ENCODE measurements at regions not wholly inside any gene's neighbourhood (a gene's known extent, or its start where the extent isn't known, plus 50 kb on each side); places are given as distances from the start of the nearest gene placed in this dataset.

GRCh38 chr15:36315649-36316048 lies 263.8 kb upstream of the CDIN1 start:
- no peak for TF ChIP-seq EZH2 (IDR thresholded peaks at IDR 0.05; ENCODE audit: borderline replicate concordance, low read depth, low read length, severe bottlenecking)
- TF ChIP-seq, protein P1, sequence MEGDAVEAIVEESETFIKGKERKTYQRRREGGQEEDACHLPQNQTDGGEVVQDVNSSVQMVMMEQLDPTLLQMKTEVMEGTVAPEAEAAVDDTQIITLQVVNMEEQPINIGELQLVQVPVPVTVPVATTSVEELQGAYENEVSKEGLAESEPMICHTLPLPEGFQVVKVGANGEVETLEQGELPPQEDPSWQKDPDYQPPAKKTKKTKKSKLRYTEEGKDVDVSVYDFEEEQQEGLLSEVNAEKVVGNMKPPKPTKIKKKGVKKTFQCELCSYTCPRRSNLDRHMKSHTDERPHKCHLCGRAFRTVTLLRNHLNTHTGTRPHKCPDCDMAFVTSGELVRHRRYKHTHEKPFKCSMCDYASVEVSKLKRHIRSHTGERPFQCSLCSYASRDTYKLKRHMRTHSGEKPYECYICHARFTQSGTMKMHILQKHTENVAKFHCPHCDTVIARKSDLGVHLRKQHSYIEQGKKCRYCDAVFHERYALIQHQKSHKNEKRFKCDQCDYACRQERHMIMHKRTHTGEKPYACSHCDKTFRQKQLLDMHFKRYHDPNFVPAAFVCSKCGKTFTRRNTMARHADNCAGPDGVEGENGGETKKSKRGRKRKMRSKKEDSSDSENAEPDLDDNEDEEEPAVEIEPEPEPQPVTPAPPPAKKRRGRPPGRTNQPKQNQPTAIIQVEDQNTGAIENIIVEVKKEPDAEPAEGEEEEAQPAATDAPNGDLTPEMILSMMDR (IDR thresholded peaks at IDR 0.05; ENCODE audit: borderline replicate concordance, extremely low read depth, low read length, poor library complexity, severe bottlenecking): no peak

Measured in DND-41 (cell line).